HG02943 (cell line): ENCODE measurements at regions not wholly inside any gene's neighbourhood (a gene's known extent, or its start where the extent isn't known, plus 50 kb on each side); places are given as distances from the start of the nearest gene placed in this dataset.

Source experiments
- ATAC-seq: cut with Tn5 transposase; IDR thresholded peaks from one replicate; pipeline ENCODE4 v1.9.1; 2021; ENCODE audit warnings: mild to moderate bottlenecking, low read depth, moderate library complexity; ENCODE audit not compliant: unreplicated experiment

- no peak for ATAC-seq
These were observed 1912.8 kb upstream of the NUDT12 start for GRCh38 chr5:105475401-105475800.

- ATAC-seq = no peak
These were observed 1899.8 kb upstream of the NUDT12 start for GRCh38 chr5:105462377-105462776.

- ATAC-seq = no peak
These were observed 1898.1 kb upstream of the NUDT12 start for GRCh38 chr5:105460721-105461120.

GRCh38 chr5:105453216-105453807 is 1890.7 kb upstream of the NUDT12 start:
- ATAC-seq = no peak

- ATAC-seq = no peak
These were observed 1885.7 kb upstream of the NUDT12 start for GRCh38 chr5:105448271-105448670.

GRCh38 chr5:105430516-105430915 is 1867.9 kb upstream of the NUDT12 start:
- ATAC-seq = no peak

GRCh38 chr5:105428451-105429380 is 1866.1 kb upstream of the NUDT12 start:
- ATAC-seq = no peak

GRCh38 chr5:105414067-105414466 is 1851.5 kb upstream of the NUDT12 start:
- no peak for ATAC-seq

GRCh38 chr5:105413406-105413990 is 1850.9 kb upstream of the NUDT12 start:
- ATAC-seq = no peak

GRCh38 chr5:105409695-105410094 is 1847.1 kb upstream of the NUDT12 start:
- no peak for ATAC-seq

- no peak for ATAC-seq
These were observed 1844.6 kb upstream of the NUDT12 start for GRCh38 chr5:105407200-105407599.

- ATAC-seq = no peak
These were observed 1835.2 kb upstream of the NUDT12 start for GRCh38 chr5:105397749-105398148.

GRCh38 chr5:105392710-105393149 is 1830.1 kb upstream of the NUDT12 start:
- ATAC-seq = no peak

GRCh38 chr5:105392122-105392709 is 1829.6 kb upstream of the NUDT12 start:
- ATAC-seq = no peak

GRCh38 chr5:105380126-105380525 is 1817.5 kb upstream of the NUDT12 start:
- no peak for ATAC-seq

- no peak for ATAC-seq
These were observed 1808.6 kb upstream of the NUDT12 start for GRCh38 chr5:105371169-105371568.

- ATAC-seq = no peak
These were observed 1788.0 kb upstream of the NUDT12 start for GRCh38 chr5:105350486-105351140.

GRCh38 chr5:105331558-105331957 is 1769.0 kb upstream of the NUDT12 start:
- no peak for ATAC-seq

GRCh38 chr5:105330185-105330584 is 1767.6 kb upstream of the NUDT12 start:
- no peak for ATAC-seq

GRCh38 chr5:105304859-105305258 is 1742.3 kb upstream of the NUDT12 start:
- no peak for ATAC-seq

GRCh38 chr5:105288946-105289345 is 1726.4 kb upstream of the NUDT12 start:
- ATAC-seq = no peak
